Right cardiac atrium (tissue), 5 donors: ENCODE measurements at regions not wholly inside any gene's neighbourhood (a gene's known extent, or its start where the extent isn't known, plus 50 kb on each side); places are given as distances from the start of the nearest gene placed in this dataset.
"Not testable (repeated sequence)": the region's sequence is repeated elsewhere in the genome, so short reads cannot be mapped to it uniquely, and the experiment has no call there.

Experiments used
- ATAC-seq, 2 donors: fragments of 200-7000 bp; cut with Tn5 transposase; one replicate each; pipeline versions ENCODE4 v1.8.0 to v1.9.1; 2020; ENCODE audit warnings: moderate library complexity in 2 of 2, mild to moderate bottlenecking in 1 of 2
- DNase-seq, 3 donors: peaks; one replicate each; pipeline ENCODE4 v3.0.0-alpha.2; 2020
- H3K27ac ChIP-seq: one replicate; pipeline ENCODE4 v1.5.1; 2013; ENCODE audit warnings: mild to moderate bottlenecking, low read length, control low read depth, moderate library complexity
- H3K27me3 ChIP-seq: one replicate; pipeline ENCODE4 v1.6.1; 2013; ENCODE audit not compliant: control insufficient read depth, insufficient read depth
- H3K4me1 ChIP-seq: one replicate; pipeline ENCODE4 v1.6.1; 2013; ENCODE audit warnings: low read length; ENCODE audit not compliant: control insufficient read depth, insufficient read depth
- H3K4me3 ChIP-seq: one replicate; pipeline ENCODE4 v1.5.1; 2013; ENCODE audit warnings: low read length, control low read depth
- H3K9me3 ChIP-seq: one replicate; pipeline ENCODE4 v1.6.1; 2013; ENCODE audit warnings: low read length; ENCODE audit not compliant: control insufficient read depth
- WGBS: extraction: QIAGEN DNeasy Blood & Tissue Kit; methylation state at CpG from one replicate; pipeline ENCODE4 v1.1.7; 2013; 5-methylcytosine and 5-hydroxymethylcytosine counted together
- intact Hi-C, 4 donors: fragments of 100-400 bp; cut with DNase I; formaldehyde crosslinking; loops; one replicate each; pipeline versions ENCODE4 v1.11.0 to v1.14.0; 2022 to 2023
- donor health status: healthy with polysubstance abuse.
- donor health status: DM: no; HTN: yes; CAD: no.
- donor health status: DM: no; HTN: no; CAD: no.
- donor health status: DM: no; HTN: yes; CAD: no; lungs with severe emphysema.
- donor health status: DM: yes; HTN: yes; CAD: no.

- H3K4me3 ChIP-seq, ATAC-seq, H3K9me3 ChIP-seq, intact Hi-C loops, H3K27ac ChIP-seq, H3K27me3 ChIP-seq, H3K4me1 ChIP-seq, DNase-seq: not testable (repeated sequence)
- WGBS: 96% methylated on average over 1 of the region's 1 CpG
Measured at GRCh38 chr15:69879963-69880362, 217.8 kb downstream of the TLE3 start.

GRCh38 chr15:69880571-69881301 is 217.0 kb downstream of the TLE3 start:
- DNase-seq (no peak), ATAC-seq (no peak)
- Histone ChIP-seq H3K4me3 (no peak overlapping the region), H3K4me1 (no peaks in the 10 kb centered on the region), H3K9me3 (no peaks in the 10 kb centered on the region), H3K27ac (no peak overlapping the region), H3K27me3 (no peaks in the 10 kb centered on the region)
- intact Hi-C loops: no loop called here
- 89% methylated on average over 6 of the region's 6 CpGs for WGBS

GRCh38 chr15:69881302-69881670 is 216.4 kb downstream of the TLE3 start:
- Histone ChIP-seq H3K4me1 (no peaks in the 10 kb centered on the region), H3K27ac (no peak overlapping the region), H3K27me3 (no peaks in the 10 kb centered on the region), H3K9me3 (no peaks in the 10 kb centered on the region), H3K4me3 (no peak overlapping the region)
- 90% methylated on average over 4 of the region's 4 CpGs for WGBS
- intact Hi-C loops: no loop called here
- no peak for ATAC-seq
- DNase-seq: no peak

GRCh38 chr15:69881766-69882165 is 216.0 kb downstream of the TLE3 start:
- no peaks in the 10 kb centered on the region for H3K27me3 ChIP-seq
- intact Hi-C loops: no loop called here
- DNase-seq: no peak
- no peaks in the 10 kb centered on the region for H3K9me3 ChIP-seq
- WGBS: 50% methylated on average over 10 of the region's 10 CpGs
- ATAC-seq: no peak
- H3K4me3 ChIP-seq: no peak overlapping the region
- no peak overlapping the region for H3K27ac ChIP-seq
- no peaks in the 10 kb centered on the region for H3K4me1 ChIP-seq

- no peaks in the 10 kb centered on the region for H3K4me1 ChIP-seq
- WGBS: 98% methylated on average over 2 of the region's 2 CpGs
Measured at GRCh38 chr15:69883306-69883705, 214.4 kb downstream of the TLE3 start.

GRCh38 chr15:69885173-69885955 is 212.4 kb downstream of the TLE3 start:
- Histone ChIP-seq H3K27me3 (no peaks in the 10 kb centered on the region), H3K4me3 (no peak overlapping the region), H3K27ac (no peak overlapping the region), H3K9me3 (no peaks in the 10 kb centered on the region), H3K4me1 (no peaks in the 10 kb centered on the region)
- ATAC-seq (peak in 1 of 2 donors; percentile 36), DNase-seq (no peak)
- intact Hi-C loops: no loop called here
- 49% methylated on average over 19 of the region's 19 CpGs for WGBS

More at GRCh38 chr15:69883306-69883705, 214.4 kb downstream of the TLE3 start:
- Histone ChIP-seq H3K4me3 (no peak overlapping the region), H3K27me3 (no peaks in the 10 kb centered on the region), H3K27ac (no peak overlapping the region), H3K9me3 (no peaks in the 10 kb centered on the region)
- DNase-seq (no peak), ATAC-seq (no peak)
- intact Hi-C loops: no loop called here

- no peaks in the 10 kb centered on the region for H3K4me1 ChIP-seq
- 50% methylated on average over 4 of the region's 4 CpGs for WGBS
- DNase-seq: no peak
- H3K27me3 ChIP-seq: no peaks in the 10 kb centered on the region
- intact Hi-C loops: no loop called here
- ATAC-seq: no peak
- H3K9me3 ChIP-seq: no peaks in the 10 kb centered on the region
- no peak overlapping the region for H3K4me3 ChIP-seq
- no peak overlapping the region for H3K27ac ChIP-seq
Measured at GRCh38 chr15:69887009-69887408, 210.7 kb downstream of the TLE3 start.

GRCh38 chr15:69887553-69887952 is 210.2 kb downstream of the TLE3 start:
- DNase-seq: no peak
- Histone ChIP-seq H3K27me3 (no peaks in the 10 kb centered on the region), H3K4me3 (no peak overlapping the region), H3K9me3 (no peaks in the 10 kb centered on the region), H3K27ac (no peak overlapping the region), H3K4me1 (no peaks in the 10 kb centered on the region)
- WGBS: 93% methylated on average over 1 of the region's 1 CpG
- intact Hi-C loops: no loop called here
- ATAC-seq: no peak

- no peak overlapping the region for H3K27ac ChIP-seq
- DNase-seq: no peak
- H3K4me1 ChIP-seq: no peaks in the 10 kb centered on the region
- no peak overlapping the region for H3K4me3 ChIP-seq
- H3K9me3 ChIP-seq: no peaks in the 10 kb centered on the region
- intact Hi-C loops: no loop called here
- no peak for ATAC-seq
- 67% methylated on average over 2 of the region's 2 CpGs for WGBS
- H3K27me3 ChIP-seq: no peaks in the 10 kb centered on the region
Measured at GRCh38 chr15:69888406-69888805, 209.3 kb downstream of the TLE3 start.

- DNase-seq (no peak), ATAC-seq (peak in 1 of 2 donors; percentile 9)
- Histone ChIP-seq H3K27me3 (no peaks in the 10 kb centered on the region), H3K9me3 (no peaks in the 10 kb centered on the region), H3K27ac (peak overlapping the region; percentile 23), H3K4me3 (no peak overlapping the region), H3K4me1 (no peaks in the 10 kb centered on the region)
- 52% methylated on average over 5 of the region's 5 CpGs for WGBS
- intact Hi-C loops: no loop called here
Measured at GRCh38 chr15:69891070-69891536, 206.6 kb downstream of the TLE3 start.

- no peak overlapping the region for H3K4me3 ChIP-seq
- DNase-seq (no peak), ATAC-seq (peak; percentile 23 to 38)
- peak overlapping the region; percentile 23 for H3K27ac ChIP-seq
- H3K9me3 ChIP-seq: no peaks in the 10 kb centered on the region
- H3K27me3 ChIP-seq: no peaks in the 10 kb centered on the region
- no peaks in the 10 kb centered on the region for H3K4me1 ChIP-seq
- intact Hi-C loops: no loop called here
- WGBS: 52% methylated on average over 7 of the region's 7 CpGs
Measured at GRCh38 chr15:69891606-69892005, 206.1 kb downstream of the TLE3 start.
